ENCODE measurements at regions not wholly inside any gene's neighbourhood (a gene's known extent, or its start where the extent isn't known, plus 50 kb on each side); places are given as distances from the start of the nearest gene placed in this dataset.

DNA sequence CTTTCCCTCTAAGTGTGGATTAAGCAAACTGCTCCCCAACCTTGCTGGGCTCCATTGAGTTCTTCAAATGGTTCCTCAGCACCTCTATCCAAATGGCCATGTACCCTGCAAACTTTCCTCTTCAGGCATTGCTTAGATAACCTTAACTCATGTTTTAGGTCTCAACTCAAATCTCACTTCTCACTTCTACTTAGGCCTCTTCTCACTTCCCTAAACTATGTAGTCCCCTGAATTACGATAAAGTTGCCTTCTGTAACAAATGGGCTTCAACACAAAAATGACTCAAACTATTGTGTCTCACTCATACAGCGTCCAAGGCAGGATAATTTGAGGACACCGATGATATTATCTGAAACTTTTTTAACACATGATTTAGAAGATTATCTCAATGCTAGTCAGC lies 62.4 kb upstream of the STAC start:
- Histone ChIP-seq H3K4me1 (replicated peaks in 1 of 4; ENCODE audit: control insufficient read depth in 3 of 4, insufficient read depth in 4 of 4, low read length in 3 of 4) (peaks cover 1 to 16% (median 5%) of the 10 kb centered on the region in 4 experiments; a peak in 5 of 7 replicates), H3K4ac (replicated peaks; ENCODE audit: insufficient read length, low read depth, low read length) (no peak overlapping the region), H3K56ac (replicated peaks; ENCODE audit: insufficient read length, low read depth, low read length) (no peak overlapping the region), H2BK5ac (ENCODE audit: low read depth, low read length) (no peak overlapping the region), H3K36me3 (ENCODE audit: control insufficient read depth in 2 of 4, insufficient read depth in 4 of 4, low read length in 3 of 4) (no peaks in the 10 kb centered on the region), H3K27me3 (replicated peaks in 1 of 4; ENCODE audit: control insufficient read depth in 3 of 4, extremely low read depth in 1 of 4, insufficient read depth in 3 of 4, low read length in 3 of 4) (no peaks in the 10 kb centered on the region), H4K5ac (ENCODE audit: insufficient read length, low read depth, low read length) (no peak overlapping the region), H3K79me1 (ENCODE audit: low read depth, low read length) (no peaks in the 10 kb centered on the region), H2BK20ac (ENCODE audit: low read length) (no peak overlapping the region), H3K23ac (ENCODE audit: insufficient read length) (no peak overlapping the region), H4K20me1 (replicated peaks in 1 of 2; ENCODE audit: control insufficient read depth in 1 of 2, insufficient read depth in 2 of 2, low read length in 2 of 2) (no peaks in the 10 kb centered on the region), H3K9me3 (ENCODE audit: insufficient read depth in 2 of 2, low read depth in 1 of 2, low read length in 1 of 2) (peaks cover 2 to 9% of the 10 kb centered on the region in 2 experiments; a peak in 2 of 4 replicates), H3K79me2 (ENCODE audit: control insufficient read depth in 1 of 2, insufficient read depth in 2 of 2, low read length in 2 of 2) (no peaks in the 10 kb centered on the region), H3K4me2 (ENCODE audit: insufficient read depth in 1 of 2, low read depth in 2 of 2, low read length in 2 of 2) (no peak overlapping the region), H3K4me3 (ENCODE audit: extremely low read depth in 1 of 4, insufficient read depth in 2 of 4, low read depth in 3 of 4, low read length in 4 of 4) (no peak overlapping the region), H3K14ac (ENCODE audit: insufficient read length) (no peak overlapping the region), H4K91ac (replicated peaks; ENCODE audit: insufficient read length, low read length) (no peak overlapping the region), H2BK120ac (replicated peaks; ENCODE audit: low read depth, low read length) (no peak overlapping the region), H2AK5ac (ENCODE audit: low read depth, low read length) (no peak overlapping the region), H3K27ac (ENCODE audit: low read depth, low read length) (no peak overlapping the region), H4K8ac (ENCODE audit: extremely low read depth, insufficient read depth, low read length) (no peak overlapping the region), H2BK12ac (ENCODE audit: low read depth, low read length) (no peak overlapping the region), H3K23me2 (ENCODE audit: low read depth, low read length) (no peaks in the 10 kb centered on the region), H3K18ac (ENCODE audit: extremely low read depth, low read length) (no peak overlapping the region), H3K9ac (replicated peaks in 1 of 4; ENCODE audit: extremely low read depth in 1 of 4, low read depth in 3 of 4, low read length in 3 of 4) (no peak overlapping the region), H2BK15ac (ENCODE audit: low read length) (no peak overlapping the region), H2AFZ (ENCODE audit: low read length) (no peak overlapping the region)
- 63% methylated on average over 3 of the region's 3 CpGs; no CpG with 5 or more reads in 1 of the 2 experiments for WGBS, 2 experiments (ENCODE audit: extremely low coverage in 1 of 2, insufficient coverage in 1 of 2, insufficient read length in 1 of 2, insufficient replicate concordance in 2 of 2, low coverage in 1 of 2, low lambda C conversion rate in 2 of 2, missing lambda C conversion rate in 1 of 2)
- DNase-seq (ENCODE audit: low read depth in 1 of 2, low spot score in 2 of 2) (no peak), FAIRE-seq (no peak)
- TF ChIP-seq RAD21 (IDR thresholded peaks at IDR 0.05 in 1 of 2, conservative IDR thresholded peaks at IDR 0.05 in 1 of 2; ENCODE audit: low read depth in 2 of 2, low read length in 2 of 2) (no peak), CHD1 (IDR thresholded peaks at IDR 0.05; ENCODE audit: low read depth, low read length) (no peak), EZH2 (IDR thresholded peaks at IDR 0.05; ENCODE audit: low read depth, low read length, severe bottlenecking) (no peak), TAF7 (optimal IDR thresholded peaks at IDR 0.05; ENCODE audit: borderline replicate concordance, low read depth, low read length) (no peak), JUN (IDR thresholded peaks at IDR 0.05; ENCODE audit: low read depth, low read length) (no peak), CEBPB (IDR thresholded peaks at IDR 0.05; ENCODE audit: low read depth, low read length) (no peak), CTBP2 (IDR thresholded peaks at IDR 0.05; ENCODE audit: borderline replicate concordance, insufficient read depth, insufficient read length, low read length) (no peak), PHF8 (conservative IDR thresholded peaks at IDR 0.05; ENCODE audit: low read depth, low read length) (no peak), EP300 (IDR thresholded peaks at IDR 0.05; ENCODE audit: borderline replicate concordance in 1 of 2, low read depth in 2 of 2, low read length in 2 of 2) (no peak), NRF1 (IDR thresholded peaks at IDR 0.05; ENCODE audit: low read depth, low read length) (no peak), CBX5 (IDR thresholded peaks at IDR 0.05; ENCODE audit: low read depth, low read length) (no peak)
- ChIA-PET CTCF (ENCODE audit: partially characterized antibody) (no interaction called here), POLR2A (ENCODE audit: partially characterized antibody) (no interaction called here)

All from H1 (cell line).